HG03039 (cell line): ENCODE measurements at regions not wholly inside any gene's neighbourhood (a gene's known extent, or its start where the extent isn't known, plus 50 kb on each side); places are given as distances from the start of the nearest gene placed in this dataset.

ENCODE experiments used
- ATAC-seq: cut with Tn5 transposase; IDR thresholded peaks from one replicate; pipeline ENCODE4 v1.9.1; 2021; ENCODE audit warnings: mild to moderate bottlenecking, moderate library complexity; ENCODE audit not compliant: unreplicated experiment

GRCh38 chr1:55860798-55861519 is 645.8 kb upstream of the USP24 start:
- ATAC-seq = no peak

- no peak for ATAC-seq
Measured at GRCh38 chr1:55860326-55860725, 645.2 kb upstream of the USP24 start.

- no peak for ATAC-seq
Measured at GRCh38 chr1:55854911-55855310, 639.7 kb upstream of the USP24 start.

GRCh38 chr1:55848906-55849305 is 633.7 kb upstream of the USP24 start:
- ATAC-seq = no peak

GRCh38 chr1:55846051-55846450 is 630.9 kb upstream of the USP24 start:
- ATAC-seq = no peak

- no peak for ATAC-seq
Measured at GRCh38 chr1:55844322-55844721, 629.2 kb upstream of the USP24 start.

- no peak for ATAC-seq
Measured at GRCh38 chr1:55839626-55840025, 624.5 kb upstream of the USP24 start.

- no peak for ATAC-seq
Measured at GRCh38 chr1:55839221-55839620, 624.1 kb upstream of the USP24 start.

GRCh38 chr1:55836086-55836485 is 620.9 kb upstream of the USP24 start:
- ATAC-seq = no peak

- ATAC-seq = no peak
Measured at GRCh38 chr1:55833529-55834091, 618.4 kb upstream of the USP24 start.

GRCh38 chr1:55831759-55832158 is 616.6 kb upstream of the USP24 start:
- ATAC-seq = no peak

GRCh38 chr1:55828044-55828443 is 612.9 kb upstream of the USP24 start:
- no peak for ATAC-seq

GRCh38 chr1:55827350-55827749 is 612.2 kb upstream of the USP24 start:
- no peak for ATAC-seq

GRCh38 chr1:55826381-55827080 is 611.4 kb upstream of the USP24 start:
- ATAC-seq = no peak

- no peak for ATAC-seq
Measured at GRCh38 chr1:55825461-55825860, 610.3 kb upstream of the USP24 start.

GRCh38 chr1:55824251-55824640 is 609.1 kb upstream of the USP24 start:
- ATAC-seq = no peak

GRCh38 chr1:55823541-55824250 is 608.5 kb upstream of the USP24 start:
- ATAC-seq = no peak

- ATAC-seq = no peak
Measured at GRCh38 chr1:55822891-55823290, 607.7 kb upstream of the USP24 start.

GRCh38 chr1:55821234-55821633 is 606.1 kb upstream of the USP24 start:
- ATAC-seq = no peak

GRCh38 chr1:55820501-55820900 is 605.3 kb upstream of the USP24 start:
- no peak for ATAC-seq

GRCh38 chr1:55819011-55819410 is 603.8 kb upstream of the USP24 start:
- ATAC-seq = no peak
